Esophagus muscularis mucosa (tissue), 4 donors: ENCODE measurements at regions not wholly inside any gene's neighbourhood (a gene's known extent, or its start where the extent isn't known, plus 50 kb on each side); places are given as distances from the start of the nearest gene placed in this dataset.

Source experiments
- DNase-seq: peaks from one replicate; pipeline ENCODE4 v3.0.0-alpha.2; 2017; ENCODE audit errors: extremely low spot score
- H3K27ac ChIP-seq, 4 donors: fragments of 200-600 bp; sonication (generic); replicated peaks in 1 of 4; 1 replicate in 3 of 4; 2 replicates in 1 of 4; pipeline ENCODE4 v1.5.1; 2016 to 2019; ENCODE audit warnings: mild to moderate bottlenecking in 1 of 4
- H3K27me3 ChIP-seq, 4 donors: fragments of 200-600 bp; sonication (generic); one replicate each; pipeline versions ENCODE4 v1.5.1 to v1.6.0; 2016 to 2019
- H3K36me3 ChIP-seq, 4 donors: fragments of 200-600 bp; sonication (generic); one replicate each; pipeline ENCODE4 v1.5.1; 2016 to 2019
- H3K4me1 ChIP-seq, 4 donors: fragments of 200-600 bp; sonication (generic); one replicate each; pipeline ENCODE4 v1.5.1; 2016 to 2019
- H3K4me3 ChIP-seq, 4 donors: fragments of 200-600 bp; sonication (generic); 1 replicate in 2 of 4; 2 replicates in 2 of 4; pipeline ENCODE4 v1.5.1; 2016 to 2019; ENCODE audit warnings: mild to moderate bottlenecking in 4 of 4, moderate library complexity in 1 of 4
- H3K9me3 ChIP-seq, 4 donors: fragments of 200-600 bp; sonication (generic); 1 replicate in 3 of 4; 2 replicates in 1 of 4; pipeline ENCODE4 v1.5.1; 2016 to 2019
- CTCF ChIP-seq, 3 experiments: fragments of 200-600 bp in 2 of 3; fragments of 450-650 bp in 1 of 3; sonication (generic) in 2 of 3; IDR thresholded peaks; one replicate each; pipeline ENCODE4 v1.5.1; 2017 to 2019; ENCODE audit warnings: antibody characterized with exemption in 3 of 3, mild to moderate bottlenecking in 2 of 3, moderate library complexity in 1 of 3
- EP300 ChIP-seq: sonication (generic); formaldehyde crosslinking; IDR thresholded peaks from one replicate; pipeline ENCODE4 v1.6.1; 2017; ENCODE audit warnings: antibody characterized with exemption
- POLR2A ChIP-seq: fragments of 450-650 bp; IDR thresholded peaks from one replicate; pipeline ENCODE4 v1.6.1; 2017; ENCODE audit warnings: antibody characterized with exemption, moderate library complexity, mild to moderate bottlenecking, low read depth
- POLR2AphosphoS5 ChIP-seq, 2 donors: sonication (generic); formaldehyde crosslinking; IDR thresholded peaks; one replicate each; pipeline ENCODE4 v1.6.1; 2017; ENCODE audit warnings: antibody characterized with exemption in 2 of 2
- WGBS: methylation state at CpG from one replicate; pipeline ENCODE4 v1.1.5; 2018; 5-methylcytosine and 5-hydroxymethylcytosine counted together
- intact Hi-C: fragments of 100-400 bp; cut with DNase I; formaldehyde crosslinking; loops from one replicate; pipeline ENCODE4 v1.15.1; 2023

GRCh38 chr6:68575765-68576439 lies 59.2 kb upstream of the ADGRB3 start:
- no peak overlapping the region for H3K27ac ChIP-seq
- H3K36me3 ChIP-seq: no peaks in the 10 kb centered on the region
- intact Hi-C loops: no loop called here
- H3K27me3 ChIP-seq: peaks cover 0 to 13% (median 0%) of the 10 kb centered on the region in 4 donors
- no peak for DNase-seq
- peaks cover 0 to 9% (median 0%) of the 10 kb centered on the region in 4 donors for H3K4me1 ChIP-seq
- no peak for TF ChIP-seq EP300
- TF ChIP-seq POLR2A: no peak
- TF ChIP-seq CTCF (IDR thresholded peaks at IDR 0.05): no peak
- TF ChIP-seq POLR2AphosphoS5 (IDR thresholded peaks at IDR 0.05): no peak
- WGBS: 27% methylated on average over 13 of the region's 14 CpGs
- H3K4me3 ChIP-seq: peak overlapping the region in 1 of 4 donors; percentile 18
- peaks cover 0 to 6% (median 0%) of the 10 kb centered on the region in 4 donors for H3K9me3 ChIP-seq

GRCh38 chr6:68572975-68573374 lies 62.1 kb upstream of the ADGRB3 start:
- H3K36me3 ChIP-seq: no peaks in the 10 kb centered on the region
- H3K4me3 ChIP-seq: no peak overlapping the region
- no peak for DNase-seq
- intact Hi-C loops: no loop called here
- no peak overlapping the region for H3K27ac ChIP-seq
- peaks cover 0 to 13% (median 0%) of the 10 kb centered on the region in 4 donors for H3K27me3 ChIP-seq
- peaks cover 0 to 10% (median 6%) of the 10 kb centered on the region in 4 donors for H3K9me3 ChIP-seq
- no peak for TF ChIP-seq POLR2AphosphoS5 (IDR thresholded peaks at IDR 0.05)
- TF ChIP-seq EP300: no peak
- no peak for TF ChIP-seq POLR2A
- no peak for TF ChIP-seq CTCF (IDR thresholded peaks at IDR 0.05)
- peaks cover 0 to 9% (median 0%) of the 10 kb centered on the region in 4 donors for H3K4me1 ChIP-seq
- WGBS: 86% methylated on average over 4 of the region's 4 CpGs

- 63% methylated on average over 2 of the region's 2 CpGs for WGBS
- Histone ChIP-seq H3K4me3 (no peak overlapping the region), H3K27ac (no peak overlapping the region), H3K27me3 (peaks cover 0 to 13% (median 0%) of the 10 kb centered on the region in 4 donors), H3K9me3 (peaks cover 0 to 10% (median 7%) of the 10 kb centered on the region in 4 donors), H3K36me3 (no peaks in the 10 kb centered on the region), H3K4me1 (peaks cover 0 to 9% (median 0%) of the 10 kb centered on the region in 4 donors)
- TF ChIP-seq POLR2A (no peak), CTCF (IDR thresholded peaks at IDR 0.05) (peak in 1 of 3 experiments; percentile 4), POLR2AphosphoS5 (IDR thresholded peaks at IDR 0.05) (no peak), EP300 (no peak)
- intact Hi-C loops: no loop called here
- no peak for DNase-seq
Measured at GRCh38 chr6:68572525-68572924, 62.6 kb upstream of the ADGRB3 start.

- H3K9me3 ChIP-seq: no peaks in the 10 kb centered on the region
- TF ChIP-seq POLR2A: no peak
- intact Hi-C loops: no loop called here
- WGBS: 46% methylated on average over 5 of the region's 5 CpGs
- no peak for DNase-seq
- no peak overlapping the region for H3K4me3 ChIP-seq
- no peaks in the 10 kb centered on the region for H3K27me3 ChIP-seq
- H3K4me1 ChIP-seq: peaks cover 0 to 3% (median 0%) of the 10 kb centered on the region in 4 donors
- H3K27ac ChIP-seq: no peak overlapping the region
- H3K36me3 ChIP-seq: no peaks in the 10 kb centered on the region
Measured at GRCh38 chr6:68559716-68560115, 75.4 kb upstream of the ADGRB3 start.

- H3K27me3 ChIP-seq: no peaks in the 10 kb centered on the region
- WGBS: 22% methylated on average over 1 of the region's 1 CpG
- TF ChIP-seq POLR2AphosphoS5 (IDR thresholded peaks at IDR 0.05): no peak
- TF ChIP-seq POLR2A: no peak
- TF ChIP-seq CTCF (IDR thresholded peaks at IDR 0.05): no peak
- TF ChIP-seq EP300: no peak
- no peaks in the 10 kb centered on the region for H3K36me3 ChIP-seq
- intact Hi-C loops: no loop called here
- no peak for DNase-seq
- H3K9me3 ChIP-seq: no peaks in the 10 kb centered on the region
- no peak overlapping the region for H3K27ac ChIP-seq
- no peak overlapping the region for H3K4me3 ChIP-seq
- H3K4me1 ChIP-seq: peaks cover 0 to 3% (median 0%) of the 10 kb centered on the region in 4 donors
Measured at GRCh38 chr6:68559070-68559469, 76.0 kb upstream of the ADGRB3 start.
